GM19023 (cell line): ENCODE measurements at regions not wholly inside any gene's neighbourhood (a gene's known extent, or its start where the extent isn't known, plus 50 kb on each side); places are given as distances from the start of the nearest gene placed in this dataset.

Experiments used
- ATAC-seq: cut with Tn5 transposase; IDR thresholded peaks from one replicate; pipeline ENCODE4 v1.9.1; 2021; ENCODE audit warnings: mild to moderate bottlenecking, moderate library complexity; ENCODE audit not compliant: unreplicated experiment

GRCh38 chr18:59760619-59761600 is 63.7 kb upstream of the CCBE1 start:
- no peak for ATAC-seq

- ATAC-seq = no peak
Observed at GRCh38 chr18:59760212-59760611, 63.0 kb upstream of the CCBE1 start.

GRCh38 chr18:59758837-59759236 is 61.6 kb upstream of the CCBE1 start:
- ATAC-seq = no peak

- ATAC-seq = no peak
Observed at GRCh38 chr18:59758106-59758505, 60.9 kb upstream of the CCBE1 start.

GRCh38 chr18:59752666-59753065 is 55.4 kb upstream of the CCBE1 start:
- no peak for ATAC-seq

GRCh38 chr18:59751186-59751585 is 54.0 kb upstream of the CCBE1 start:
- no peak for ATAC-seq

GRCh38 chr18:59748628-59749360 is 51.6 kb upstream of the CCBE1 start:
- no peak for ATAC-seq
